Panc1 (cell line): ENCODE measurements at regions not wholly inside any gene's neighbourhood (a gene's known extent, or its start where the extent isn't known, plus 50 kb on each side); places are given as distances from the start of the nearest gene placed in this dataset.

ENCODE experiments used
- POLR2AphosphoS5 ChIP-seq: IDR thresholded peaks from 2 replicates; pipeline ENCODE4 v1.6.1; 2012; ENCODE audit warnings: mild to moderate bottlenecking, low read depth, low read length, moderate library complexity
- SIN3A ChIP-seq: IDR thresholded peaks from 2 replicates; pipeline ENCODE4 v1.6.1; 2012; ENCODE audit warnings: low read depth, mild to moderate bottlenecking, low read length, moderate library complexity, borderline replicate concordance; ENCODE audit not compliant: insufficient read depth
- TCF7L2 ChIP-seq: IDR thresholded peaks from 2 replicates; pipeline ENCODE4 v1.6.1; 2011; ENCODE audit warnings: mild to moderate bottlenecking, low read depth, low read length, inconsistent platforms
- TF ChIP-seq, protein P1 (sequence below): fragments of 450-650 bp; IDR thresholded peaks from 2 replicates; pipeline ENCODE4 v1.5.1; 2017; ENCODE audit warnings: mild to moderate bottlenecking
- TF ChIP-seq, protein P2 (sequence below), 2 experiments: IDR thresholded peaks; 2 replicates each; pipeline ENCODE4 v1.6.1; 2011 to 2012; ENCODE audit warnings: low read depth in 2 of 2, control low read depth in 1 of 2, low read length in 1 of 2, mild to moderate bottlenecking in 1 of 2, moderate library complexity in 1 of 2; ENCODE audit not compliant: insufficient read depth in 1 of 2

DNA sequence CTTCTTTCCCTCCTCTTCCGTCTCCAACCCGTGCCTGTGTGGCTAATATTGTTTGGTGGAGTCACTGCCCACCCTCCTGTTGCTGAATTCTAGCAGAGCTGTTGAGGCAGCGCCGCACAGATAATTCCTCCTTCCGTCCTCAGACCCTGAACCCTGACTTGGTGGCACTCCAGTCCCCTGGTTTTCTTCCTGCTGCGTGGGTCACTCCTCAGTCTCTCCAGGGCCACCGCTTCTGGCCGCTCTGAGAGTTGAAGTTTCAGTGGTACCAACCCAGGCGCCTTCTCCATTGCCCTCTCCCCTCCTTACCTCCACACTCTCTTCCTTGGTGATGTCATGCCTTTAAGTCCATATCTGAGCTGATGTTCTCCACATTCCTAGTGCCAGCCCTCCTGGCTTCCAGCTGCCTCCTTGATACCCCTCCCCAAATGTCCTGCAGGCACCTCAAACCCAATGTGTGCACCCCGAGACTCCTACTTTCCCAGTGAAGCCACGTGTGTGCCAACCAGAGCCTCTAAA, 54.5 kb upstream of the RASD2 start:
- TF ChIP-seq, protein P1, sequence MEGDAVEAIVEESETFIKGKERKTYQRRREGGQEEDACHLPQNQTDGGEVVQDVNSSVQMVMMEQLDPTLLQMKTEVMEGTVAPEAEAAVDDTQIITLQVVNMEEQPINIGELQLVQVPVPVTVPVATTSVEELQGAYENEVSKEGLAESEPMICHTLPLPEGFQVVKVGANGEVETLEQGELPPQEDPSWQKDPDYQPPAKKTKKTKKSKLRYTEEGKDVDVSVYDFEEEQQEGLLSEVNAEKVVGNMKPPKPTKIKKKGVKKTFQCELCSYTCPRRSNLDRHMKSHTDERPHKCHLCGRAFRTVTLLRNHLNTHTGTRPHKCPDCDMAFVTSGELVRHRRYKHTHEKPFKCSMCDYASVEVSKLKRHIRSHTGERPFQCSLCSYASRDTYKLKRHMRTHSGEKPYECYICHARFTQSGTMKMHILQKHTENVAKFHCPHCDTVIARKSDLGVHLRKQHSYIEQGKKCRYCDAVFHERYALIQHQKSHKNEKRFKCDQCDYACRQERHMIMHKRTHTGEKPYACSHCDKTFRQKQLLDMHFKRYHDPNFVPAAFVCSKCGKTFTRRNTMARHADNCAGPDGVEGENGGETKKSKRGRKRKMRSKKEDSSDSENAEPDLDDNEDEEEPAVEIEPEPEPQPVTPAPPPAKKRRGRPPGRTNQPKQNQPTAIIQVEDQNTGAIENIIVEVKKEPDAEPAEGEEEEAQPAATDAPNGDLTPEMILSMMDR, result no peak
- TF ChIP-seq POLR2AphosphoS5 (no peak), SIN3A (no peak), TCF7L2 (no peak)
- TF ChIP-seq, protein P2, sequence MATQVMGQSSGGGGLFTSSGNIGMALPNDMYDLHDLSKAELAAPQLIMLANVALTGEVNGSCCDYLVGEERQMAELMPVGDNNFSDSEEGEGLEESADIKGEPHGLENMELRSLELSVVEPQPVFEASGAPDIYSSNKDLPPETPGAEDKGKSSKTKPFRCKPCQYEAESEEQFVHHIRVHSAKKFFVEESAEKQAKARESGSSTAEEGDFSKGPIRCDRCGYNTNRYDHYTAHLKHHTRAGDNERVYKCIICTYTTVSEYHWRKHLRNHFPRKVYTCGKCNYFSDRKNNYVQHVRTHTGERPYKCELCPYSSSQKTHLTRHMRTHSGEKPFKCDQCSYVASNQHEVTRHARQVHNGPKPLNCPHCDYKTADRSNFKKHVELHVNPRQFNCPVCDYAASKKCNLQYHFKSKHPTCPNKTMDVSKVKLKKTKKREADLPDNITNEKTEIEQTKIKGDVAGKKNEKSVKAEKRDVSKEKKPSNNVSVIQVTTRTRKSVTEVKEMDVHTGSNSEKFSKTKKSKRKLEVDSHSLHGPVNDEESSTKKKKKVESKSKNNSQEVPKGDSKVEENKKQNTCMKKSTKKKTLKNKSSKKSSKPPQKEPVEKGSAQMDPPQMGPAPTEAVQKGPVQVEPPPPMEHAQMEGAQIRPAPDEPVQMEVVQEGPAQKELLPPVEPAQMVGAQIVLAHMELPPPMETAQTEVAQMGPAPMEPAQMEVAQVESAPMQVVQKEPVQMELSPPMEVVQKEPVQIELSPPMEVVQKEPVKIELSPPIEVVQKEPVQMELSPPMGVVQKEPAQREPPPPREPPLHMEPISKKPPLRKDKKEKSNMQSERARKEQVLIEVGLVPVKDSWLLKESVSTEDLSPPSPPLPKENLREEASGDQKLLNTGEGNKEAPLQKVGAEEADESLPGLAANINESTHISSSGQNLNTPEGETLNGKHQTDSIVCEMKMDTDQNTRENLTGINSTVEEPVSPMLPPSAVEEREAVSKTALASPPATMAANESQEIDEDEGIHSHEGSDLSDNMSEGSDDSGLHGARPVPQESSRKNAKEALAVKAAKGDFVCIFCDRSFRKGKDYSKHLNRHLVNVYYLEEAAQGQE (IDR thresholded peaks at IDR 0.05; ENCODE audit: insufficient read depth in 1 of 2, low read depth in 2 of 2, low read length in 1 of 2), result no peak
